IMR-90 (cell line): ENCODE measurements at regions not wholly inside any gene's neighbourhood (a gene's known extent, or its start where the extent isn't known, plus 50 kb on each side); places are given as distances from the start of the nearest gene placed in this dataset.

Experiments
- ATAC-seq: fragments of 200-7000 bp; cut with Tn5 transposase; 2 replicates; pipeline ENCODE4 v1.9.1; 2020; ENCODE audit warnings: low read depth, mild to moderate bottlenecking, moderate library complexity
- BruUV-seq: library from RNA; stranded (reverse); fragments of 400-500 nt; replicated peaks from 2 replicates; lab custom pipeline; 2021; lab: Mats Ljungman, UMichigan
- CTCF ChIA-PET: fragments of 300-600 bp; formaldehyde crosslinking; extraction: SDS; loops from one replicate; lab custom pipeline; 2021; ENCODE audit warnings: antibody characterized with exemption; lab: Yijun Ruan, JAX
- POLR2A ChIA-PET: fragments of 300-600 bp; sonication (Branson Sonifier 250); formaldehyde crosslinking; loops from one replicate; lab custom pipeline; 2022; ENCODE audit warnings: antibody characterized with exemption; ENCODE audit not compliant: unreplicated experiment; lab: Charles Lee
- DNase-seq: peaks from one replicate; pipeline ENCODE4 v3.0.0; 2013
- H2AFZ ChIP-seq: replicated peaks from 2 replicates; pipeline ENCODE3; 2013; ENCODE audit warnings: low read length, mild to moderate bottlenecking; ENCODE audit not compliant: poor library complexity
- H2AK5ac ChIP-seq: 2 replicates; pipeline ENCODE4 v1.6.1; 2013; ENCODE audit warnings: low read depth, low read length, inconsistent platforms
- H2AK9ac ChIP-seq: replicated peaks from 2 replicates; pipeline ENCODE3; 2013; ENCODE audit warnings: mild to moderate bottlenecking, low read depth, low read length, moderate library complexity; ENCODE audit not compliant: poor library complexity
- H2BK120ac ChIP-seq: 2 replicates; pipeline ENCODE4 v1.6.1; 2013; ENCODE audit warnings: low read depth, low read length, inconsistent platforms
- H2BK15ac ChIP-seq: 3 replicates; pipeline ENCODE4 v1.6.1; 2013; ENCODE audit warnings: low read depth, low read length, inconsistent platforms
- H2BK20ac ChIP-seq: 2 replicates; pipeline ENCODE4 v1.6.1; 2013; ENCODE audit warnings: low read depth, mild to moderate bottlenecking, inconsistent platforms, low read length, moderate library complexity
- H2BK5ac ChIP-seq: 2 replicates; pipeline ENCODE4 v1.6.1; 2013; ENCODE audit warnings: mild to moderate bottlenecking, low read depth, low read length, inconsistent platforms; ENCODE audit not compliant: poor library complexity, severe bottlenecking
- H3K14ac ChIP-seq: replicated peaks from 2 replicates; pipeline ENCODE4 v1.6.1; 2013; ENCODE audit warnings: low read depth, low read length, inconsistent platforms
- H3K18ac ChIP-seq: 2 replicates; pipeline ENCODE4 v1.6.1; 2013; ENCODE audit warnings: low read depth, low read length, control low read depth
- H3K23ac ChIP-seq: 2 replicates; pipeline ENCODE4 v1.6.1; 2013; ENCODE audit warnings: low read depth, low read length, inconsistent platforms
- H3K27ac ChIP-seq: 2 replicates; pipeline ENCODE4 v1.5.1; 2013; ENCODE audit warnings: mild to moderate bottlenecking, control low read depth, low read length; ENCODE audit not compliant: insufficient read depth
- H3K27me3 ChIP-seq: 2 replicates; pipeline ENCODE4 v1.6.1; 2013; ENCODE audit warnings: low read length; ENCODE audit not compliant: control insufficient read depth, insufficient read depth
- H3K36me3 ChIP-seq: 2 replicates; pipeline ENCODE4 v1.6.1; 2013; ENCODE audit warnings: low read length, mixed read lengths; ENCODE audit not compliant: control insufficient read depth, insufficient read depth
- H3K4ac ChIP-seq: 2 replicates; pipeline ENCODE4 v1.6.1; 2013; ENCODE audit warnings: low read depth, low read length, inconsistent platforms
- H3K4me1 ChIP-seq: 2 replicates; pipeline ENCODE4 v1.6.1; 2013; ENCODE audit warnings: low read length, mixed read lengths; ENCODE audit not compliant: control insufficient read depth, insufficient read depth
- H3K4me2 ChIP-seq: 2 replicates; pipeline ENCODE4 v1.6.1; 2013; ENCODE audit warnings: low read depth, mild to moderate bottlenecking, control low read depth, low read length, moderate library complexity
- H3K4me3 ChIP-seq: 2 replicates; pipeline ENCODE4 v1.5.1; 2013; ENCODE audit warnings: low read depth, mild to moderate bottlenecking, control low read depth, low read length, moderate library complexity; ENCODE audit not compliant: insufficient read depth
- H3K56ac ChIP-seq: 2 replicates; pipeline ENCODE4 v1.6.1; 2013; ENCODE audit warnings: low read length, inconsistent platforms; ENCODE audit not compliant: insufficient read depth; ENCODE audit errors: extremely low read depth
- H3K79me1 ChIP-seq, 2 experiments: 2 replicates each; pipeline ENCODE4 v1.6.1; 2013; ENCODE audit warnings: low read length in 2 of 2, inconsistent platforms in 1 of 2, low read depth in 1 of 2
- H3K9ac ChIP-seq: 2 replicates; pipeline ENCODE4 v1.6.1; 2013; ENCODE audit warnings: low read depth, low read length, control low read depth
- H3K9me1 ChIP-seq: 2 replicates; pipeline ENCODE4 v1.6.1; 2013; ENCODE audit warnings: low read length, inconsistent platforms; ENCODE audit not compliant: insufficient read depth
- H3K9me3 ChIP-seq: 2 replicates; pipeline ENCODE4 v1.6.1; 2013; ENCODE audit warnings: low read length; ENCODE audit not compliant: control insufficient read depth, insufficient read depth
- H4K20me1 ChIP-seq: 2 replicates; pipeline ENCODE4 v1.6.1; 2013; ENCODE audit warnings: low read length, inconsistent platforms; ENCODE audit not compliant: insufficient read depth
- H4K5ac ChIP-seq: 2 replicates; pipeline ENCODE4 v1.6.1; 2013; ENCODE audit warnings: mild to moderate bottlenecking, low read depth, low read length, control low read depth
- H4K8ac ChIP-seq, 2 experiments: 2 replicates each; pipeline ENCODE4 v1.6.1; 2013; ENCODE audit warnings: low read depth in 2 of 2, low read length in 2 of 2, control low read depth in 1 of 2, inconsistent platforms in 1 of 2
- H4K91ac ChIP-seq: 2 replicates; pipeline ENCODE4 v1.6.1; 2013; ENCODE audit warnings: low read depth, low read length, inconsistent platforms; ENCODE audit not compliant: insufficient read depth
- NFE2L2 ChIP-seq: fragments of 150-350 bp; IDR thresholded peaks from 2 replicates; pipeline ENCODE4 v1.6.1; 2016; ENCODE audit warnings: low read depth, mild to moderate bottlenecking, low read length
- RAD21 ChIP-seq: IDR thresholded peaks from 2 replicates; pipeline ENCODE4 v1.6.1; 2012; ENCODE audit warnings: low read length, improper control_type of control experiment
- WGBS, 2 experiments: methylation state at CpG; one replicate each; pipeline versions ENCODE4 v1.1.5 to v1.1.7; 2013; ENCODE audit warnings: missing lambda C conversion rate in 2 of 2; ENCODE audit not compliant: insufficient read length in 1 of 2; ENCODE audit errors: extremely low coverage in 2 of 2; 5-methylcytosine and 5-hydroxymethylcytosine counted together
- dilution Hi-C: fragments of 300-500 bp; cut with HindIII; formaldehyde crosslinking; loops from one replicate; pipeline ENCODE4 v1.14.3; 2018; ENCODE audit warnings: low sequenced_read_pairs; ENCODE audit not compliant: unreplicated experiment
- in situ Hi-C: fragments of 300-500 bp; cut with MboI; formaldehyde crosslinking; loops from 3 replicates; pipeline ENCODE4 v1.14.3; 2019; ENCODE audit warnings: low sequenced_read_pairs, inconsistent platforms, mixed read lengths
- intact Hi-C: fragments of 100-400 bp; cut with micrococcal nuclease; formaldehyde crosslinking; loops from 2 replicates; pipeline ENCODE4 v1.10.0; 2022

DNA sequence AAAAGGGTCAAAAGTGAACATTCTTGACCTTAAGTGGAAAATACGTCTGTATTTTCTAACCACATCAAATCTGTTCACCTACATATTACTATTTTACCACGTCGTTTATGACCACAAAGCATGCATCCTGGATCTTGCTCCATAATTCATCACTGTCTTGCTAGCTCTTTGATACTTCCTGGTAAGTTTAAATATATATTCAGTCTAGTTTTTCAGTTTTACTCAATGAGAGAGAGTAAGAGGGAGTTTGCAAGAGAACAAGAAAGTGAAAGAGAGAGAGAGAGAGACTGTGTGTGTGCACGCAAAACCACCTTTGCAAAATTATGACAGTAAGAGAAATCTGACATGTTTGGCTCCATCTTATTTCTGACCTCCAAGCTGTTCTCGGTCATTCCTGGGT is 173.7 kb upstream of the GALNTL6 start:
- H2AK5ac ChIP-seq = no peak overlapping the region
- dilution Hi-C loops (no loop called here), intact Hi-C loops (no loop called here), in situ Hi-C loops (no loop called here)
- POLR2A ChIA-PET = no interaction called here
- no peak overlapping the region for H3K56ac ChIP-seq
- H4K20me1 ChIP-seq = no peaks in the 10 kb centered on the region
- no peak overlapping the region for H3K9ac ChIP-seq
- no peak overlapping the region for H2BK120ac ChIP-seq
- H4K8ac ChIP-seq = no peak overlapping the region
- no peak overlapping the region for H3K27ac ChIP-seq
- no peak overlapping the region for H3K14ac ChIP-seq
- no peak overlapping the region for H2AK9ac ChIP-seq
- H4K91ac ChIP-seq = no peak overlapping the region
- no peak overlapping the region for H2AFZ ChIP-seq
- no peak overlapping the region for H2BK5ac ChIP-seq
- ATAC-seq = no peak
- no peak overlapping the region for H3K23ac ChIP-seq
- no peaks in the 10 kb centered on the region for H3K4me1 ChIP-seq
- no peak overlapping the region for H3K4me3 ChIP-seq
- no CpG with 5 or more reads among the region's 5 CpGs for WGBS, 2 experiments
- H2BK15ac ChIP-seq = no peak overlapping the region
- H3K9me1 ChIP-seq = no peaks in the 10 kb centered on the region
- H4K5ac ChIP-seq = no peak overlapping the region
- CTCF ChIA-PET = no interaction called here
- peaks cover 9% of the 10 kb centered on the region for H3K9me3 ChIP-seq
- H3K27me3 ChIP-seq = no peaks in the 10 kb centered on the region
- no TSS peak for BruUV-seq
- DNase-seq = no peak
- H3K4ac ChIP-seq = no peak overlapping the region
- no peak overlapping the region for H2BK20ac ChIP-seq
- no peak overlapping the region for H3K18ac ChIP-seq
- H3K79me1 ChIP-seq = no peaks in the 10 kb centered on the region
- no peaks in the 10 kb centered on the region for H3K36me3 ChIP-seq
- H3K4me2 ChIP-seq = no peak overlapping the region
- TF ChIP-seq NFE2L2 = no peak
- no peak for TF ChIP-seq RAD21
